HG03442 (cell line): ENCODE measurements at regions not wholly inside any gene's neighbourhood (a gene's known extent, or its start where the extent isn't known, plus 50 kb on each side); places are given as distances from the start of the nearest gene placed in this dataset.

Experiments used
- ATAC-seq: cut with Tn5 transposase; IDR thresholded peaks from one replicate; pipeline ENCODE4 v1.9.1; 2021; ENCODE audit warnings: mild to moderate bottlenecking, moderate library complexity; ENCODE audit not compliant: unreplicated experiment

DNA sequence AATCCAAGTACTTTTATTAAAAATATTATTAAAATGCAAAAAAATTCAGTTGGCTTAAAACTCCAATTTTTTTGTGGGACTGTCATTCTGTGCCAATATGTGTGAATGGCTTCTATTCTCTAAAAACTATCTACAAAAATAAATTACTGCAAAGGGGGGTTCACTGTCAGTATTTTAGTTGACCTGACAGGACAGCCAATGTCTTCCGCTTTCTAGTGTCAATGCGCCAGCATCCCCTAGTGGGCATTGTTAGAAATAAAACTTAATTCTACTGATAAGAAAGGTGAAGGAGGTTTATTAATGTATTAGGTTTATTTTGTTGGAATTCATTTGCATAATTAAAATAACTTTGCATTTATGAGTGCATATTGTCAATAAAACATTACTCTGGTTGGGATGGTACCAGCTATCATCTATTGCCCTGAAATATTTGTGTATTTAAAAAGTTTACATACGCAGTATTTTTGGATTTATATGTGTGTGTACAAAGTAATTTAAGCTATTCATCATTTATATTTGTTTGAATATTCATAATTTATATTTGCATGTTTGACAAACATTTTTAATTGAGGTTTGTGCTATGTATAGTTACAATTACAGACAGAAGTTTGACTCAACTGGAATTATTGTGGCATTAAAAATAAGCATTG lies 527.2 kb downstream of the FLRT2 start:
- ATAC-seq = peak; percentile 62

DNA sequence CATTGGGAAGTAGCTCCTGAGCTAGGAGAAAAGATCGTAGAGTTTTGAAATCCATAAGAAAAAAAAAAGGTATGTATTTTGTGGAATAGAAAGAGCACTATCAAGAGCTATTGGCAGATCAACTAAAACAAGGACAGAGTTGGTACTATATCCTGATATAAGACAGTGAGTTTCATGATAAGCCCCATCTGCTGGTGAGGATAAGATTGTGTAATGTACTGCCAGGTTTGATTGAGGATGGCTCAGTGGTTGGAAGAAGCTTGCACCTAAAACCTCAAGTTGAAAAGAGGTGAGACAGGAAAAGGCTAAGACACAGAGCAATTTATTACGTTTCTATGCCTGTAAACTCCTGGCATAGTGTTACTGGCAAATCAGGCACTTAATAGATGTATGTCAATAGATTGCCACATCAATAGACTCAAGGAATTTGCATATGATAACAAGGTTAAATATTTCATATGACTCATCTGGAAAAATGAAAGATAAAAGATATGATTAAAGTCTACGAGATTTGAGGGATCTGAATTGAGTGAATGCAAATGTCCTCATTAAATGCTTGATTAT lies 525.6 kb downstream of the FLRT2 start:
- ATAC-seq = no peak

DNA sequence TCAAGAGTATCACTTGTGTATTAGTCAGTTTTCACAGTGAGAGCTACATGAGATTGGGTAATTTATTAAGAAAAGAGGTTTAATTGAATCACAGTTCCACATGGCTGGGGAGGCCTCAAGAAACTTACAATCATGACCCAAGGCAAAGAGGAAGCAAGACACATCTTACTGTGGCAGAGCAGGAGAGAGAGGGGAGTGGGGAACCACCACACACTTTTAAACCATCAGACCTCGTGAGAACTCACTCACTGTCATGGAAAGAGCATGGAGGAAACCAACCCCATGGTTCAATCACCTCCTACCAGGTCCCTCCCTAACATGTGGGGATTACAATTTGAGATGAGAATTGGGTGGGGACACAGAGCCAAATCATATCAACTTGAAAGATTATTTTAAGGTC lies 522.9 kb downstream of the FLRT2 start:
- no peak for ATAC-seq

DNA sequence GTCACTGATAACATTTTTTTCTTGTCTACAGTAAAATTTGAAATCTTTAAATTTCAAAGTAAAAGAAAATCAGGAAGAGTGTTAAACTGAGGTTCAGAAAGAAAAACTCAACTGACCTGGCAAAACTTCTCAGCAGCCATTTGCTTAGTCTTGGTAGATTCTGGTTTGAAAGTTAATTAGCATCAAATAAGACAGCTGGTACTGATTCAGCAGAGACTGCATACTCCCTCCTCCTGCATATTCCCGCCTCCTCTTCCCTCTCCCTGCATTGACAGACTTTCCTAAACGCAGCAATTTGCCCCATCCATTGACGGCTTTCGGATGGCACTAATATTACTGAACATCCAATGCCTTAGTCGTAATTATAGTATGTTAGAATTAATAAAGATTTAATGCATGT lies 520.8 kb downstream of the FLRT2 start:
- no peak for ATAC-seq

DNA sequence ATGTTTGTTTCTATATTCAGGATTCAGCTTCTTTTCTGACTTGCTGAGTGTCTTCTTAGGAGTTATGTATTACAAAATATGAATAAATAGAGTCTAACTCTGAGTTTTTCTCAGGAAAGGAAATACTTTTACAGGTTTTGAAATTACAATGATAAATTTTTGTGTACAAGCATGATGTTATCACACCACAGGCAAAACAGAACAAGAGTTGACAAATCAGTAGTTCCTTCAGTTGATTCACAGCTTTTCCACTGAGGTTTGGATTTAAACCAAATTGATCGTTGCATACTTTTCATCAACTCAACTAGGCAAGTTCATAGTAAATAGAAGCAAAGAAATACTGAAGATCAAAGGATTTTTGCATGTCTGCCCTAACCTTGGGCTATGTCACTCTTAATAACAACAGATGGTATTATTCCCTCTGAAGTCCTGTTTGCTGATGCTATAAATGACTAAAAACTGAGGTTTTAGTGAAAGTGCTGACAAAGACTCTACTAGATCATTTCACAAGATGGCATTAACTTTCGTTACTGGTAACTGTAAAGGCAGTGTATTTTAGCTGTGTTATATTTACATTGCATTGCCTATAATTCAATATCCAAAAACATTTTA lies 520.2 kb downstream of the FLRT2 start:
- no peak for ATAC-seq

DNA sequence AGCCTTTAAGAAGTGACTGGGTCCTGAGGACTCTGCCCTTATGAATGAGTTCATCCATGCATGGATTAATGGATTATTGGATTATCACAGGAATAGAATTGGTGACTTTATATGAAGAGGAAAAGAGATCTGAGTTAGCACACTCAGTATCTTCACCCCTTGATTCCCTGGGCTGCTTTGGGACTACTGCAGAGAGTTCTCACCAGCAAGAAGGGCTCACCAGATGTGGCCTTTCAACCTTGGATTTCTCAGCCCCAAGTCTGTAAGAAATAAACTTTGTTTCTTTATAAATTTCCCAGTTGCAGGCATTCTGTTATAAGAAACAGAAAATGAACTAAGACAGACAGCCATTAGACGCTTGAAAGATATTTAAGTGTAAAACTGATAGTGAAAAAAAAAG lies 509.2 kb downstream of the FLRT2 start:
- no peak for ATAC-seq

DNA sequence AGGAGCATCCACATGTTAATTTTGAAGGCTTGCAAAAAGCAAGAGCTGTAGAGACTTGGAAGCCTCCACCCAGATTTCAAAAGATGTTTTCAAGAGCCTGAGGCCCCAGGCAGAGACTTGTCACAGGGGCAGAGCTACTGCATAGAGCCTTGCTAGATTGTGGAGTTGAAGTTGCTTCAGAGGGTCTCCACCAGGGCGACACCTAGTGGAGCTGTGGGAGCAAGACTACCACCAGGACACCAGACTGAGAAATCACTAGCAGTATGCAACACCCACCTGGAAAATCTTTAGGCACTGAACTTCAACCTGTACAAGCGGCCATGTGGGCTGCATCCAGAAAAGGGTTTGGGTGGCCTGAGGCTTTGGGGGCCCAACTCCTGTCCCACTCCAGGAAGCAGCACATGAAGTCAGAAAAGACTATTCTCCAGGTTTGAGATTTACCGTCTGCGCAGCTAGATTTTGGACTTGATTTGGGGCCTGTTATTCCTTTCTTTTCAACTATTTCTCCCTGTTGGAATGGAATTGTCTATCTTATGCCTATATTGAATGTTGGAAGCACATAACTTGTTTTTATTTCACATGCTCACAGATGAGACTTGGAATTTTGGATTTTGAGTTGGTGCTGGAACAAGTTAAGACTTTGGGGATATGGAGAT lies 508.6 kb downstream of the FLRT2 start:
- peak; percentile 93 for ATAC-seq

DNA sequence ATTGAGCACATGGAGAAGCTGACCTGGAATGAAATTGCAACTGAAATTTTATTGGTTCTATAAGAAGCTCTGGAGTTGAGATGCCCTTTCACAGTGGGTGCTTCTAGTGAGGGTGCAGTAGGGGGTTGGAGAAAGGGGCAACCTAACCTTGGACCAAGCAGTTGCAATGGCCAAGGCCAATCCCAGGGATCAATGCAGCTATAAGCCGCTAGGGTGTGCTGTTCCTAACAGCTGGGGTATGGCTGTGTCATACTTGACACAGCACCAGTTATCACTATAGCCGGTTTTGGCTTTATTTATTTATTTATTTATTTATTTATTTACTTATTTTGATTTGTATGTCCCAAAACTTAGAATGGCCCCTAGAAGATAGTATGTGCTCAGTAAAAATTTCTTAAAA lies 505.9 kb downstream of the FLRT2 start:
- peak; percentile 89 for ATAC-seq

DNA sequence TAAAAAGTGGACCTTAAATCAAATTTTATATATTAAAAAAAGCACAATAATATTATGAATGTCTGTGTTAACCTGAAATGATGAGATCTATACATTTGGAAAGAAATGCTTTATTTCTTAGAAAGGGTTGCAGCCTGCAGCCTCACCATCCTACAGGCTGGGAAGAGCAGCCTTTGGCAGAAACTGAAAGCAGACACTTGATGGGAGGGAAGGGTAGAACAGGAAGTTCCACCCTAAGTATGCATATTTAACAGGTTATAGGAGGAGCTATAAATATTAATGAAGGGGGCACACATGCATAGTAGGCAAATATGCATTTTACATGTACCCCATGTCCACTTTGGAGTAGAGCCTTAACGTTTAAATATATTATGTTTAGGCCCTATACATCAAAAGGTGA lies 498.0 kb downstream of the FLRT2 start:
- ATAC-seq = no peak

DNA sequence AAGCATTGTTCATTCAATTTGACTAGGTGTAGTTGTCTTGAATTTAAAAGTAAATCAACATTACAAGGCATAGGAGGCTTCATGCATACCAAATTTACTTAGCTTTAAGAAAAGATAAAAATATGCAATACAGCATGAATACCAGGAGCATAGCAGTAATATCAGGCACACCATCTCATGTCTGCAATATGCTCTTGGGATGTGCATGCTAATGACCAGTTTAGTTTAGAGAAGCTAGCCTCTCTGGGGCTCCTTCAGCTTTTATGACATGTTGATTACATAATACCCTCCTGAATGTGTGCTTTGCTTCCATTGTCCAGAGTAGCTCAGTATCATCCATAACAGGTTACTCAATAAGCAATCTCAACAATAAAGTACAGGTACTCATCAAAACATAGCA lies 497.2 kb downstream of the FLRT2 start:
- no peak for ATAC-seq

DNA sequence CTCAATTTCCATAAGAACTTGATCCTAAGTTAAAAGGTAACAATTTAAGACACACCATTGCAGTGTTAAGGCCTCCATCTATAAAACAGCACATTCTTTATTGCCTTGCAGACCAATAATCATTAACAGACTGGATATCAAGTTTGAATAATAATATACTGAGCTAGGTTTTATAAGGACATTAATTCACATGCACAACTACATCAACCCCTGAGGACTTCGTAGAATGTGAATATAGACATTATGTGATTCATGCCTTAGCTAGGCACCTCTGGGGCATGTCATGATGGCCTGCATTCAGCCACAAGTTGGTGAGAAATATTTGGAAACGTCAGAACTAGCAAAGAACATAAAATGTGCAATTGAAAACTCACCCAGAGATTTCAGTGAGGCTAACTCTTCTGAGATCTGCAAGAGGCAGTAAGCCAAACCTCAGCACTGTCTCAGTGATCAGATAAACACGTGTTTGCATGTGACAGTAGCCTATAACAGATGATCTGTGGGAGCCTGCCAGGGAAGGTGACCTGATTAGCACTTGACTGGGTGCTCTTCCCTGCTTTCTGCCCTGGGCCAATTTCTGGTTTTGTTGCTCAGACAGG lies 492.2 kb downstream of the FLRT2 start:
- no peak for ATAC-seq

DNA sequence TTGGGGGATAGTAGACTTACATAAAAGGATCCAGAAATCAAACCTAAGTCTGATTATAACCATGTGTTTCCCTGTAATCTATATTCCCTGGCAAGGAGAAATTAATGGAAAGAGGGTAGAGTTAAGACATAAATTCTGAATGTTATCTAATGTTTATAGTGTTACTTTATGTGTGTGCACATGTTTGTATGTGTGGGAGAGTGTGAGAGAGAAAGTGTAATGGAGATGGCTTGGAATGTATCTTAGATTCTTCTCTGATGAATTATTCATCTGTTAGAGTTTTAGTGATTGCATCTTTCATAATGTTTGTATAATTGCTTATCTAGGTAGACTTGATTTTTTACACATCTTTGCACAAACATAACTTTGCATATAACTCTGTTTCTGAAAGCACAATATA lies 490.9 kb downstream of the FLRT2 start:
- ATAC-seq = no peak

DNA sequence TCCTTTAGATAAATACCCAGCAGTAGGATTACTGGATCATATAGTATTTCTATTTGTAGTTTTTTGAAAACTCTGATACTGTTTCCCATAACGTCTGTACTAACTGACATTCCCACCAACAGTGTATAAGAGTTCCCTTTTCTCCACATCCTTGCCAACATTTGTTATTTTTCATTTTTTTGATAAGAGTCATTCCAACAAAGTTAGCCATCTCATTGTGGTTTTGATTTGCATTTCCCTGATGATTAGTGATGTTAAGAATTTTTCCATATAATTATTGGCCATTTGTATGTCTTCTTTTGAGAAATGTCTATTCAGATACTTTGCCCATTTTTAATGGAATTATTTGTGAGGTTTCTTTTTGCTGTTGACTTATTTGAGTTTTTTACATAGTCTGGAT lies 486.0 kb downstream of the FLRT2 start:
- ATAC-seq = no peak

DNA sequence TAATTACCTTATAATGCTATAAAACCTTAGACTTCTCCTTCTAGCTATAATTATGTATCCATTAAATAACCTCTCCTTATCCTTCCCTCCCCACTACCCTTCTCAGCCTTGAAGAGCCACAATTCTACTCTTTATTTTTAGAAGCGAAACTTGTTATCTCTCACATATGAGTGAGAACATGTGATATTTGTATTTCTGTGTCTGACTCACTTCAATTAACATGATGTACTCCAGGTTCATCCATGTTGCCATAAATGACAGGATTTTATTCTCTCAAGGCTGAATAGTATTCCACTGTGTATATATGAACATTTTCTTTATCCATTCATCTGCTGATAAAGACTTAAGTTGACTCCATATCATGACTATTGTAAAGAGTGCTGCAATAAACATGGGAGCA lies 485.6 kb downstream of the FLRT2 start:
- ATAC-seq = no peak

DNA sequence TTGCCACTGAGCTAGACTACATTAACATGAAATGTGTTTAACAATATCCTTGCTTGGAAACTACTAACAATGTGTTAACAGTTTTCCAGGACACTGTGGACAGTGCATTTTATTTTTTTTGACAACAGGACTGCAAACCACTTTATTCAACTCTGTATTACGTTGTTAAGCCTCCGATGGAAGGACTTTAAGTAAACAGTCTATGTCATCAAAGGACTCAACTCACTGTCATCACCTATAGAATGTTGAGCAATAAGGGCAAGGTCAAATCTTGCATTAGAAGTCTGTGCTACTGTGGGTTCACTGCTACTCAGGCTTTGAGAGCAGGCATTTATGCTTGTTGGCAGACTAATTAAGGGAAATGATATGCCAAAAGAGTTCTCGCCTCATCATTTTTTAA lies 483.7 kb downstream of the FLRT2 start:
- ATAC-seq = no peak

DNA sequence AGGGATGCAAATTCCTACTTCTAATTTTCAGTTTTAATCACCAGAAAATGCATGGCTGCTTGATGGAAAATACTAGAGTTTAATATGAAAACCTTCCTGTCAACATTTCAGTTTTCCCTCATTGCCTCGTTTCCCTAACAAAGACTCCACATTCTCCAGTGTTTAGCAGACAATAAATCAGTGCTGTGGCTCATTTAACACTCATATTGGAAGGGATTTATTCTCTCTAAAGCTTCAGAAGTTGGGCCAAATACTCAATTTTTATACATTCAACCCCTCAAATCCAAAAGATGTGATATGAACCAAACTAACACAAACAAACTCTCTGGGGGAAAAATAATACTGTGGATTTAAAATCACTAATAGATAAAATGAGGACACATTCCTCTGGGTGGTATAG lies 482.5 kb downstream of the FLRT2 start:
- no peak for ATAC-seq

DNA sequence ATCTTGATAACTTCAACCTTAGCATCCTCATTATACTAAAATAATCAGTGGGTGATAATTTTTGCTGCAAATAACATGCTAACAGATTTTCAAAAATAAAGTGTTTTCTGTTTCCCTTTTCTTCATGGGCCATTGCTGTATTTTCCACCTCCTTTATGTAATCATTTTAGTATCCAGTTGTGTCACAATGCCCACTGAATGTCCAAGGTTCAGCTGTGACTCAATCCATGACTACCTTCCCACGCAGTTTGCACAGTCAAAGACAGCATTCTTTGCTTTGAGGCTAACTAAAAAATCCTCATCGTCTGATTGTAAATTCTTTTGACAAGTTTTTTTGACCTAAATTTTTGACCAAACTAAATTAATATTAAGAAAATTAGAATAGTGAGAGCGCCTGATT lies 474.1 kb downstream of the FLRT2 start:
- ATAC-seq = no peak

DNA sequence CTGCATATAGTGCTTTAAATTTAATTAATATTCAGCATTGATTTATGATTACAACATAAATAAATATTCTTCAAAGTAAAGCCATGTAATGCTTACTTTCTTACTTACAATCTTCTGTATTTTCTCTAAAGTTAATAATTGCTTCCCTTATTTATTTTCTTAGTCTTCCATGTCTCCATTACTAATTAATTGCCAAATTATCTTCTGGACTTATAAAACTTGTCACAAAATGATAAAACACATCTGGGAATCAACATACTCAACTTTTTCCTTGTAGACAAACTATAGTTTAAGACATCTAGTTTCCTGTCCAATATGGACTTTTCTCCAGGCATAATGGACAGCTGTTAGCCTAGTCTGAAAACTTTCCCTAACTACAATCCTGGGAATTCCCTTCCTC lies 466.6 kb downstream of the FLRT2 start:
- no peak for ATAC-seq

DNA sequence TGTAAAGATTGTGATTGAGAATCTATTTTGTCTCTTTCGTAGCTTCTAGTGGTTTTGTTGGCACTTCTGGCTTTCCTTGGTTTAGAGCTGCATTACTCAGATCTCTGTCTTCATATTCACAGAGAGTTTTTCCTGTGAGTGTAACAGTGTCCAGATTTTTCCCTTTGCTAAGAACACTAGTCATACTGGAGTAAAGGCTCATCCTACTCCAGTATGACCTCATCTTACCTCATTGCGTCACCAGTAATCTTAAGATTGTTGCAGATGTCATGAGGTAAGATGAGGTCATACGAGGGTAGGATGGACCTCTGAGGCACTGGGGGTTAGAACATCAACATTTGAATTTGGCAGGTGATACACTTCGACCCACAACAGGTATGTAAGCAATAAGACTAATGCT lies 461.2 kb downstream of the FLRT2 start:
- no peak for ATAC-seq

DNA sequence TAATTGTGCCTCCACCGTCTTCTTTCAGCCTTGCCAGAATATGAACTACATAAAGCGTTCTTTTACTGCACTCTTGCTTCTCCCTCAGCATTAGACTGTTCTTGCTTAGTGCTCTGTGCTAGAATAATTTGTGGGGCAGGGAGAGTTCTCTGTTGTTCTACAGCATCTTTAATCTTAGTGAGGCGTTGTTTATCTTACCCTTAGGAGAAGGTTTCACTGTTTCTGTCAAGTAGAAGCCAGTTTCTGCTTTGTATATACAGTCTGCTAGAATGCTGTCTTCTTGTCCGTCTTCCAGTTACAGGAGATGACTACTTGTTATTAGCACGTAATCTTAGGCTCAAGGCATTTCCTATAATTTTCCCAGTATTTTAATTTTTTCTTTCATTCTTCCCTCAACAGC lies 458.0 kb downstream of the FLRT2 start:
- no peak for ATAC-seq

DNA sequence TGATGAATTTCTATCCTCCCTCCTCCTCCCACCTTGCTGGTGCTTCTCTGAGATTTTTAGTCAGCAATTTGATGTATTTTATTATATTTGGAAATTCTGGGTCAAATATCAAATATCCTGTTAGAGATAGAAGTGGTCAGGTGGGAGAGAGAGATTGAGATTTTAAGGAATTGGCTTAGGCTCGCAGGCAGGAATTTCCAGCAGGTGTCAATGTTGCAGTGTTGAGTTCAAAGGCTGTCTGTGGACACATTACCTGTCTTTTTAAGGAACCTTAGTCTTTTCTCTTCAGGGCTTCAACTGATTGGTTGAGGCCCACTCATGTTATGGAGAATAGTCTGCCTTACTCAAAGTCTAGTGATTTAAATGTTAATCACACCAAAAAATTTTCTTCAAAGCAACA lies 457.3 kb downstream of the FLRT2 start:
- no peak for ATAC-seq
